GM13976 (cell line): ENCODE measurements at regions not wholly inside any gene's neighbourhood (a gene's known extent, or its start where the extent isn't known, plus 50 kb on each side); places are given as distances from the start of the nearest gene placed in this dataset.
"Not testable (repeated sequence)": the region's sequence is repeated elsewhere in the genome, so short reads cannot be mapped to it uniquely, and the experiment has no call there.

ENCODE experiments used
- DNase-seq: peaks from one replicate; pipeline ENCODE4 v3.0.0; 2012; ENCODE audit warnings: low spot score
- CTCF ChIP-seq: IDR thresholded peaks from 2 replicates; pipeline ENCODE4 v1.5.1; 2012; ENCODE audit warnings: borderline replicate concordance, mild to moderate bottlenecking; ENCODE audit not compliant: insufficient read depth; ENCODE audit errors: extremely low read depth, missing control alignments, control extremely low read depth
- in situ Hi-C: fragments of 300-500 bp; cut with MboI; formaldehyde crosslinking; loops from one replicate; pipeline ENCODE4 v1.12.0; 2022; ENCODE audit warnings: low sequenced_read_pairs, mixed read lengths, inconsistent platforms; ENCODE audit not compliant: unreplicated experiment

- no peak for DNase-seq
- in situ Hi-C loops: no loop called here
- no peak for TF ChIP-seq CTCF
Measured at GRCh38 chr3:88828466-88828865, 279.0 kb upstream of the EPHA3 start.

GRCh38 chr3:88852606-88853005 is 254.8 kb upstream of the EPHA3 start:
- no peak for TF ChIP-seq CTCF
- in situ Hi-C loops: no loop called here
- DNase-seq: no peak

GRCh38 chr3:88863196-88863595 is 244.2 kb upstream of the EPHA3 start:
- in situ Hi-C loops: no loop called here
- TF ChIP-seq CTCF: no peak
- DNase-seq: no peak

GRCh38 chr3:88876724-88877123 is 230.7 kb upstream of the EPHA3 start:
- no peak for DNase-seq
- no peak for TF ChIP-seq CTCF
- in situ Hi-C loops: no loop called here

GRCh38 chr3:88879905-88880304 is 227.5 kb upstream of the EPHA3 start:
- TF ChIP-seq CTCF: no peak
- DNase-seq: no peak
- in situ Hi-C loops: no loop called here

GRCh38 chr3:88882121-88882520 is 225.3 kb upstream of the EPHA3 start:
- TF ChIP-seq CTCF: no peak
- in situ Hi-C loops: no loop called here
- DNase-seq: no peak

- DNase-seq, in situ Hi-C loops: not testable (repeated sequence)
Measured at GRCh38 chr3:88886624-88887023, 220.8 kb upstream of the EPHA3 start.
